ENCODE measurements at regions not wholly inside any gene's neighbourhood (a gene's known extent, or its start where the extent isn't known, plus 50 kb on each side); places are given as distances from the start of the nearest gene placed in this dataset.
A peak's percentile ranks its signal among the peaks of the same experiment; 100 is the strongest.

DNA sequence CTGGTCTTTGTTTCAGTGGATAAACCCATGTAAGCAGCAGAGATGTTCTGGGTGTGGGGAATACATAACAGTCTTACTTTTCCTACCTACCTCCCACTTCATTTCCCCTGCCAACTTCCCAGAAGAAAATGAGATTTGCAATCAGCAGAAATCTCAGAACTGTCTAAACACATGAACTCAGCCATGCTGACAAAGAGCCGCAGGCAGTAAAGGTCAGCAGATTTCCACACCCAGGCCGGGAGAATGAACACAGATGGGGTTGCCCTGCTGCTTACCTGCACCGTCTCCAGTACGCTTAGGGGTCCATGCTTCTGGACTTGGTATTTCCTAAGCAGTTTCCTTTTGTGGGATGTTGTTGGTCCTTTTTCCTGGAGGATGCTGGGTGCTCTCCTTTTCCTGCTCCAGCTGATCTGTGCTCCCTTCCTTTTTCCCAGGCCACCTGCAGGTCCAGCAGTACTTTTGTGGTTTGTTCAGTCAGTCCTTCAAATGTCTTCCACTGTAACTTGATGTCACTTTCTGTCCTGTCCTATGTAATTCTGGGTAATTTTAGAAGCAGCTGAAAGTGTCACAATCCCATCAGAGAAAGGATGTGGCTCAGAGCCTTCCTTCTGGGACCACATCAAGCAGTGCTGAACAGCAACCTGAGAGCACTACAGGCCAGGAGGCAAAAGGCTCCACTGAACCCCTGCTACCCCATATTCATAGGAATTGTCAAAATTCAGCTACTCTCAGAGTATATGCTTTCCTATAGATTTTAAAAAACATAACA, 129.0 kb downstream of the CEP57L1 start:
- peak overlapping the region in 1 of 9 donors; percentile 55 for H3K27ac Mint-ChIP-seq
- H3K27me3 Mint-ChIP-seq = peaks cover 0 to 8% (median 0%) of the 10 kb centered on the region in 5 donors
- ATAC-seq (no peak), DNase-seq (peak in 3 of 9 donors; percentile 13 to 27 (median 21))
- ChIA-PET POLR2A (no interaction called here), CTCF (interaction anchor here (0.5 kb wide), 1 partner anchor 245 kb away, joined by 3 read pairs; no protein-coding TSS in a partner anchor)
- H3K4me1 Mint-ChIP-seq = peaks cover 12 to 36% (median 23%) of the 10 kb centered on the region in 7 donors
- H3K4me3 Mint-ChIP-seq = peak overlapping the region in 1 of 10 donors; percentile 64
- Histone ChIP-seq H3K27me3 (ENCODE audit: control insufficient read depth in 2 of 2, insufficient read depth in 2 of 2, low read length in 2 of 2) (no peaks in the 10 kb centered on the region), H3K27ac (ENCODE audit: low read depth, low read length) (no peak overlapping the region), H3K9me3 (ENCODE audit: control insufficient read depth in 2 of 3, low read length in 3 of 3) (no peaks in the 10 kb centered on the region), H3K4me1 (ENCODE audit: control insufficient read depth in 2 of 2, insufficient read depth in 2 of 2, low read length in 2 of 2) (peaks cover 0 to 3% of the 10 kb centered on the region in 2 donors), H3K36me3 (ENCODE audit: control insufficient read depth in 2 of 3, insufficient read depth in 3 of 3, low read length in 3 of 3) (no peaks in the 10 kb centered on the region), H3K4me3 (ENCODE audit: low read length) (no peak overlapping the region)
- peaks cover 0 to 1% (median 0%) of the 10 kb centered on the region in 5 donors for H3K36me3 Mint-ChIP-seq
- peaks cover 0 to 2% (median 0%) of the 10 kb centered on the region in 11 donors for H3K9me3 Mint-ChIP-seq
- intact Hi-C loops (cut with micrococcal nuclease) = no loop called here

DNA sequence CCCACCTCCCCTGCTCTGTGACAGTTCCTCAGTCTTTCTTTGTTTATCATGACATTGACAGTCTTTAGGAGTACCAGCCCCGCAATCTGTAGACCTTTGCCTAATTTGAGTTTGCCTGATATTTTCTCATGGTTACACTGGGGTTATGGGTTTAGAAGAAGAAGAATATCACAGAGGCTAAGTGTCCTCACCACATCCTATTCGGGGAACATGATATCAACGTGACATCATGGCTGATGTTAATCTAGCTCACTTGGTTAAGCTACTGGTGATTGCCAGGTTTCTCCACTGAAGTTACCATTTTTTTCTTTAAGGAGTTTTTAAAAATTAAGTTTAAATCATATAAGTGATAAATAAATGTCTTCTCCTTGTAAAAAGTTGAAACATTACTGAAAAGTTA, 127.5 kb downstream of the CEP57L1 start:
- DNase-seq (no peak), ATAC-seq (peak; percentile 61)
- H3K27ac ChIP-seq (ENCODE audit: low read depth, low read length) = no peak overlapping the region
- intact Hi-C loops (cut with micrococcal nuclease) = no loop called here
- ChIA-PET CTCF (no interaction called here), POLR2A (no interaction called here)
- peaks cover 0 to 1% (median 0%) of the 10 kb centered on the region in 5 donors for H3K36me3 Mint-ChIP-seq
- H3K27me3 Mint-ChIP-seq = peaks cover 0 to 10% (median under 1%) of the 10 kb centered on the region in 5 donors
- H3K4me1 ChIP-seq (ENCODE audit: control insufficient read depth in 2 of 2, insufficient read depth in 2 of 2, low read length in 2 of 2) = peaks cover 0 to 3% of the 10 kb centered on the region in 2 donors
- no peaks in the 10 kb centered on the region for H3K9me3 ChIP-seq (ENCODE audit: control insufficient read depth in 2 of 3, low read length in 3 of 3)
- peaks cover 0 to 2% (median 0%) of the 10 kb centered on the region in 11 donors for H3K9me3 Mint-ChIP-seq
- H3K4me3 ChIP-seq (ENCODE audit: low read length) = no peak overlapping the region
- H3K4me3 Mint-ChIP-seq = no peak overlapping the region
- H3K27me3 ChIP-seq (ENCODE audit: control insufficient read depth in 2 of 2, insufficient read depth in 2 of 2, low read length in 2 of 2) = no peaks in the 10 kb centered on the region
- no peaks in the 10 kb centered on the region for H3K36me3 ChIP-seq (ENCODE audit: control insufficient read depth in 2 of 3, insufficient read depth in 3 of 3, low read length in 3 of 3)
- H3K27ac Mint-ChIP-seq = no peak overlapping the region
- peaks cover 12 to 36% (median 23%) of the 10 kb centered on the region in 7 donors for H3K4me1 Mint-ChIP-seq

DNA sequence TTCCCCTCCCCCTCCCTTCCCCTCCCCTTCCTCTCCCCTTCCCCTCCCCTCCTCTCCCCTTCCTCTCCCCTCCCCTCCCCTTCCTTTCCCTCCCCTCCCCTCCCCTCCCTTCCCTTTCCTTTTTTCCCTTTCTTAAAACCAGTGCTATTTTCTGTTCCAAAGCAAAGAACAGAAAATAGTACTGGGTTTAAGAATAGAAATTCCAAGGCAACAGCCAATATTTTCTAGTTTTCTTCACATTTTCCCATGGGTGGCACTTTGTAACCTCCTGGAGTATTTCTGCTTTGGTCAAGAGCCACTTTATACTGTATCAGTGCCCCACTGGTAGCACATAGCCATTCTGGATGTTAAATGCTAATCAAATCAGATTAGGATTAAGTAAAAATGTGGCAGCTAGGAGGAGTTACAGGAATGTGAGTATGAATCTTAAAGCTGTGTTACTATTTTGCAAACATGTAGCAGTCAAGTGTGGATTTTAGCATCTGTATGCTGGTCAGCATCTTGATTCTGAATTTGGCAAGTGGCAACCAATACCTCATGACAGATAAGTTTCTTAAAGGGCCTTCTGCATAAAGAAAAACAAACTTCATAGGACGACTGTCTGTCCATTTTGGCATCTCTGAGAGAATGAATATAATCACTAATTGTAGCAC, 126.4 kb downstream of the CEP57L1 start:
- H3K9me3 Mint-ChIP-seq = peaks cover 0 to 2% (median 0%) of the 10 kb centered on the region in 11 donors
- H3K27ac ChIP-seq (ENCODE audit: low read depth, low read length) = no peak overlapping the region
- peaks cover 0 to 3% of the 10 kb centered on the region in 2 donors for H3K4me1 ChIP-seq (ENCODE audit: control insufficient read depth in 2 of 2, insufficient read depth in 2 of 2, low read length in 2 of 2)
- ATAC-seq = no peak
- no peak for DNase-seq
- intact Hi-C loops (cut with micrococcal nuclease) = loop anchor here in 1 of 2 donors (2.0 kb wide), 1 partner anchor 15 kb away; no protein-coding TSS in a partner anchor
- ChIA-PET CTCF (interaction anchor here (0.8 kb wide), 1 partner anchor 162 kb away, joined by 3 read pairs; no protein-coding TSS in a partner anchor), POLR2A (no interaction called here)
- H3K27me3 Mint-ChIP-seq = peaks cover 2 to 15% (median 9%) of the 10 kb centered on the region in 5 donors
- no peak overlapping the region for H3K4me3 Mint-ChIP-seq
- no peaks in the 10 kb centered on the region for H3K27me3 ChIP-seq (ENCODE audit: control insufficient read depth in 2 of 2, insufficient read depth in 2 of 2, low read length in 2 of 2)
- peaks cover 12 to 36% (median 23%) of the 10 kb centered on the region in 7 donors for H3K4me1 Mint-ChIP-seq
- H3K9me3 ChIP-seq (ENCODE audit: control insufficient read depth in 2 of 3, low read length in 3 of 3) = no peaks in the 10 kb centered on the region
- no peak overlapping the region for H3K27ac Mint-ChIP-seq
- H3K36me3 Mint-ChIP-seq = peaks cover 0 to 1% (median 0%) of the 10 kb centered on the region in 5 donors
- H3K36me3 ChIP-seq (ENCODE audit: control insufficient read depth in 2 of 3, insufficient read depth in 3 of 3, low read length in 3 of 3) = no peaks in the 10 kb centered on the region
- H3K4me3 ChIP-seq (ENCODE audit: low read length) = no peak overlapping the region

Data from naive thymus-derived CD4-positive, alpha-beta T cell (primary cell).